Progenitor cell of endocrine pancreas (in vitro differentiated cells): ENCODE measurements at regions not wholly inside any gene's neighbourhood (a gene's known extent, or its start where the extent isn't known, plus 50 kb on each side); places are given as distances from the start of the nearest gene placed in this dataset.
"Not testable (repeated sequence)": the region's sequence is repeated elsewhere in the genome, so short reads cannot be mapped to it uniquely, and the experiment has no call there.

Experiments
- DNase-seq: peaks from one replicate; pipeline ENCODE4 v3.0.0; 2021; ENCODE audit warnings: low spot score; ENCODE audit not compliant: unreplicated experiment
- H3K27ac Mint-ChIP-seq: 2 replicates; pipeline ENCODE4 v1.8.0; 2021; ENCODE audit warnings: mild to moderate bottlenecking, moderate library complexity, mixed read lengths
- H3K27me3 Mint-ChIP-seq: 2 replicates; pipeline ENCODE4 v1.8.0; 2021; ENCODE audit warnings: mixed read lengths
- H3K36me3 Mint-ChIP-seq: 2 replicates; pipeline ENCODE4 v1.8.0; 2022; ENCODE audit warnings: mixed read lengths; ENCODE audit not compliant: insufficient read depth
- H3K4me1 Mint-ChIP-seq: 2 replicates; pipeline ENCODE4 v1.8.0; 2021; ENCODE audit warnings: low read depth, mixed read lengths
- H3K4me3 Mint-ChIP-seq: 2 replicates; pipeline ENCODE4 v1.8.0; 2021; ENCODE audit warnings: low read depth, mild to moderate bottlenecking, moderate library complexity, mixed read lengths
- H3K9me3 Mint-ChIP-seq: 2 replicates; pipeline ENCODE4 v1.8.0; 2021; ENCODE audit warnings: low read depth, mixed read lengths
- CTCF ChIP-seq: fragments of 200-600 bp; sonication (generic); IDR thresholded peaks from one replicate; pipeline ENCODE4 v1.5.0; 2021; ENCODE audit warnings: antibody characterized with exemption, mild to moderate bottlenecking; ENCODE audit not compliant: unreplicated experiment

DNA sequence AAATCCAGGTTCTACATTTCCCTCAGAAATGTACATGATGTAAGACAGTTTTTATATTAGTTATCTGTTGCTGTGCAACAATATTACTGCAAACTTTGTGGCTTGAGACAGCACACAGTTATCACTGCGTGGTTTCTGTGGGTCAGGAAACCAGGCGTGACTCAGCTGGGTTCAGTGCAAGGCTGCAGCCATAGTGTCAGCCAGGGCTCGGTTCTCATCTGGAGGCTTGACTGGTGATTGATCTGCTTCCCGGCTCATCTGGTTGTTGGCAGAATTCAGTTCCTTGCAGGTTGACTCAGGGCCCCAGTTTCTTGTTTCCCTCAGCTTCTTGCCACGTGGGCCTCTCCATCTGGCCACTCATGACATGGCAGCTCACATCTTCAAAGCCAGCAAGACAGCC lies 146.8 kb upstream of the ROPN1B start:
- H3K9me3 Mint-ChIP-seq, H3K4me3 Mint-ChIP-seq, H3K27me3 Mint-ChIP-seq, H3K27ac Mint-ChIP-seq, DNase-seq, H3K36me3 Mint-ChIP-seq, H3K4me1 Mint-ChIP-seq: not testable (repeated sequence)

GRCh38 chr3:125831005-125831750 lies 137.8 kb upstream of the ROPN1B start:
- H3K27ac Mint-ChIP-seq, H3K36me3 Mint-ChIP-seq, DNase-seq, H3K4me3 Mint-ChIP-seq: not testable (repeated sequence)
- H3K4me1 Mint-ChIP-seq: peaks cover 11% of the 10 kb centered on the region
- H3K9me3 Mint-ChIP-seq: peaks cover 12% of the 10 kb centered on the region
- H3K27me3 Mint-ChIP-seq: peaks cover 24% of the 10 kb centered on the region

- Mint-ChIP-seq H3K4me1 (peaks cover 32% of the 10 kb centered on the region), H3K27me3 (peaks cover 27% of the 10 kb centered on the region)
- H3K9me3 Mint-ChIP-seq, H3K4me3 Mint-ChIP-seq, H3K36me3 Mint-ChIP-seq, H3K27ac Mint-ChIP-seq, DNase-seq: not testable (repeated sequence)
Measured at GRCh38 chr3:125835562-125835961, 133.4 kb upstream of the ROPN1B start.

DNA sequence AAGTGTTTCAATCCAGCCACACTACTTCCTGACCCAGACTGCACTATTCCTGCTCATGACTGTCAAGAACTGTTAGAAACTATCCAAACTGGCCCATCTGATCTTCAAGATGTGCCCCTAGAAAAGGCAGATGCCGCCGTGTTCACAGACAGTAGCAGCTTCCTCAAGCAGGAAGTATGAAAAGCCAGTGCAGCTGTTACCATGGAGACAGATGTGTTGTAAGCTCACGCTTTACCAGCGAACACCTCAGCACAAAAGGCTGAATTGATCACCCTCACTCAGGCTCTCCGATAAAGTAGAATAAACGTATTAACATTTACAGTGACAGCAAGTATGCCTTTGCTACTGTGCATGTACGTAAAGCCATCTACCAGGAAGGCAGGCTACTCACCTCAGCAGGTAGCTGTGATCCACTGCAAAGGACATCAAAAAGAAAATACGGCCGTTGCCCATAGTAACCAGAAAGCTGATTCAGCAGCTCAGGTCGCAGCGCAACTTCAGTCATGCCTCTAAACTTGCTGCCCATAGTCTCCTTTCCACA lies 132.9 kb upstream of the ROPN1B start:
- DNase-seq, H3K27ac Mint-ChIP-seq, H3K4me3 Mint-ChIP-seq, H3K36me3 Mint-ChIP-seq, H3K9me3 Mint-ChIP-seq: not testable (repeated sequence)
- H3K27me3 Mint-ChIP-seq: peaks cover 27% of the 10 kb centered on the region
- H3K4me1 Mint-ChIP-seq: peaks cover 32% of the 10 kb centered on the region

GRCh38 chr3:125836786-125837185 lies 132.2 kb upstream of the ROPN1B start:
- peaks cover 27% of the 10 kb centered on the region for H3K27me3 Mint-ChIP-seq
- H3K4me3 Mint-ChIP-seq, DNase-seq, H3K36me3 Mint-ChIP-seq, H3K9me3 Mint-ChIP-seq, H3K27ac Mint-ChIP-seq: not testable (repeated sequence)
- H3K4me1 Mint-ChIP-seq: peaks cover 30% of the 10 kb centered on the region

DNA sequence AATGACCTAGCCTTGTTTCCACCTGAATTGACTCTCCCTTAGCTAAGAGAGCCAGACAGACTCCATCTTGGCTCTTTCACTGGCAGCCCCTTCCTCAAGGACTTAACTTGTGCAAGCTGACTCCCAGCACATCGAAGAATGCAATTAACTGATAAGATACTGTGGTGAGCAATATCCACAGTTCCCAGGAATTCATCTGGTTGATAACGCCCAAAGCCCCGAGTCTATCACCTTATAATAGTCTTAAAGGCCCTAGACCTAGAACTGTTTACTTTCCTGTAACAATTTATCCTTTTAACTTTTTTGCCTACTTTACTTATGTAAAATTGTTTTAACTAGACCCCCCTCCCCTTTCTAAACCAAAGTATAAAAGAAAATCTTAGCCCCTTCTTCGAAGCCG lies 130.1 kb upstream of the ROPN1B start:
- not testable (repeated sequence) for H3K4me3 Mint-ChIP-seq, H3K27ac Mint-ChIP-seq, H3K9me3 Mint-ChIP-seq, H3K36me3 Mint-ChIP-seq, DNase-seq
- Mint-ChIP-seq H3K27me3 (peaks cover 18% of the 10 kb centered on the region), H3K4me1 (peaks cover 24% of the 10 kb centered on the region)

GRCh38 chr3:125840465-125840864 lies 128.5 kb upstream of the ROPN1B start:
- DNase-seq, H3K27me3 Mint-ChIP-seq, H3K27ac Mint-ChIP-seq, H3K9me3 Mint-ChIP-seq, H3K4me3 Mint-ChIP-seq, H3K36me3 Mint-ChIP-seq: not testable (repeated sequence)
- H3K4me1 Mint-ChIP-seq: peaks cover 24% of the 10 kb centered on the region

DNA sequence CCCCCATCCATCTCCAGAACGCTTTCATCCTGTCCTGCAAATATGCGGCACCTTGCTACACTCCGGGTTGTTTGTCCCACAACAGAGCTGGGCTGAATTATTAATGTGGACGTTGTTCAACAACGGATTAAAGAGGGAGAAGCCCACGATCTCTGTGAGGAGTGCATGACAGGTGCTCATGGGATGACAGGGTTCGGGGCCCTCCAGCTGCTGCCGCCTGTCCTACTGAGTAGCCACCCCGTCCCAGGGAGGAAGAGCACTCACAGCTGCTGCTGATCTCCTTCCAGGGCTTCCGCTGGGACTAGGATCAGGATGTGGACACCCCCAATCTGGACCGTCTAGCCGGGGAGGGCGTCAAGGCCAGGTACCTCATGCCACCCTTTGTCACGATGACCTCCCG lies 121.0 kb upstream of the ROPN1B start:
- H3K27me3 Mint-ChIP-seq, H3K4me1 Mint-ChIP-seq, H3K4me3 Mint-ChIP-seq, H3K27ac Mint-ChIP-seq, DNase-seq: not testable (repeated sequence)
- peaks cover 26% of the 10 kb centered on the region for H3K9me3 Mint-ChIP-seq
- H3K36me3 Mint-ChIP-seq: peaks cover 29% of the 10 kb centered on the region

GRCh38 chr3:125855006-125855405 lies 114.0 kb upstream of the ROPN1B start:
- not testable (repeated sequence) for H3K27ac Mint-ChIP-seq, H3K4me1 Mint-ChIP-seq, H3K4me3 Mint-ChIP-seq, H3K27me3 Mint-ChIP-seq, DNase-seq
- peaks cover 17% of the 10 kb centered on the region for H3K9me3 Mint-ChIP-seq
- H3K36me3 Mint-ChIP-seq: peaks cover 20% of the 10 kb centered on the region

DNA sequence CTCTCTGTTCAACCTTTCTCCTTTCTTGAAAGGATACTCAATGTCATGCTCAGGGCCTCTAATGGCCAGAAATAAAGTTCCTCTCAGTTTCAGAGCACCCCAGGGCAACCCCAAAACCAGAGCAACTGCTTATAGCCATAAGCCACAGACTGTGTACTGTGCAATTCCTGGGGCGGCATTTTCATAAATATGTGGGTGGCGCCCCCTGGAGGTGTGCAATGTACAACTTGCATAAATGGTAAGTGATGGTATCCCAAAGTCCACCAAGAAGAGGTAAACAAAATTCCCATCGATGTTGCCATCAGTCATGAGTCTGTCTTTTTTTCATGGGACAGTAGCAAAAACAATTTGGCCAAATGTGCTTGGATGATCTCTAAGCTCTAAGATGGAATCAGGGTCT lies 108.4 kb upstream of the ROPN1B start:
- H3K27ac Mint-ChIP-seq, H3K36me3 Mint-ChIP-seq, H3K4me3 Mint-ChIP-seq, H3K27me3 Mint-ChIP-seq, DNase-seq, H3K4me1 Mint-ChIP-seq, H3K9me3 Mint-ChIP-seq: not testable (repeated sequence)
- peak; percentile 24 for TF ChIP-seq CTCF

- H3K27me3 Mint-ChIP-seq, H3K4me3 Mint-ChIP-seq, H3K36me3 Mint-ChIP-seq, H3K27ac Mint-ChIP-seq, H3K9me3 Mint-ChIP-seq, H3K4me1 Mint-ChIP-seq, DNase-seq: not testable (repeated sequence)
Measured at GRCh38 chr3:125862841-125863254, 106.1 kb upstream of the ROPN1B start.

GRCh38 chr3:125864532-125864931 lies 104.4 kb upstream of the ROPN1B start:
- H3K4me3 Mint-ChIP-seq, H3K4me1 Mint-ChIP-seq, H3K36me3 Mint-ChIP-seq, H3K27me3 Mint-ChIP-seq, H3K9me3 Mint-ChIP-seq, DNase-seq, H3K27ac Mint-ChIP-seq: not testable (repeated sequence)
